Testis (tissue), 2 donors: ENCODE measurements at regions not wholly inside any gene's neighbourhood (a gene's known extent, or its start where the extent isn't known, plus 50 kb on each side); places are given as distances from the start of the nearest gene placed in this dataset.

Experiments
- DNase-seq: peaks from one replicate; pipeline ENCODE4 v3.0.0-alpha.2; 2019
- H3K27ac ChIP-seq, 2 donors: fragments of 200-600 bp; sonication (generic); one replicate each; pipeline ENCODE4 v1.5.1; 2019
- H3K27me3 ChIP-seq: fragments of 200-600 bp; sonication (generic); one replicate; pipeline ENCODE4 v1.5.1; 2019
- H3K36me3 ChIP-seq: fragments of 200-600 bp; sonication (generic); one replicate; pipeline ENCODE4 v1.5.1; 2017; ENCODE audit warnings: low read depth; ENCODE audit errors: missing control alignments
- H3K4me1 ChIP-seq: fragments of 200-600 bp; sonication (generic); one replicate; pipeline ENCODE4 v1.5.1; 2019
- H3K4me3 ChIP-seq, 2 donors: fragments of 200-600 bp; sonication (generic); one replicate each; pipeline ENCODE4 v1.5.1; 2017 to 2019
- H3K9me3 ChIP-seq: fragments of 200-600 bp; sonication (generic); one replicate; pipeline ENCODE4 v1.5.1; 2017
- CTCF ChIP-seq, 3 experiments: fragments of 450-650 bp in 2 of 3; fragments of 200-600 bp in 1 of 3; sonication (generic) in 1 of 3; IDR thresholded peaks; one replicate each; pipeline ENCODE4 v1.5.1; 2016 to 2019; ENCODE audit warnings: antibody characterized with exemption in 3 of 3, mild to moderate bottlenecking in 2 of 3, moderate library complexity in 1 of 3
- POLR2A ChIP-seq: fragments of 450-650 bp; IDR thresholded peaks from one replicate; pipeline ENCODE4 v1.6.1; 2017; ENCODE audit warnings: antibody characterized with exemption, mild to moderate bottlenecking, moderate library complexity
- WGBS, 2 donors: methylation state at CpG; one replicate each; pipeline ENCODE4 v1.1.5; 2018; 5-methylcytosine and 5-hydroxymethylcytosine counted together
- intact Hi-C: fragments of 100-400 bp; cut with DNase I; formaldehyde crosslinking; loops from one replicate; pipeline ENCODE4 v1.15.1; 2023; ENCODE audit warnings: low total_unique reads

- DNase-seq: no peak
- Histone ChIP-seq H3K27me3 (no peaks in the 10 kb centered on the region), H3K4me1 (no peaks in the 10 kb centered on the region), H3K9me3 (no peaks in the 10 kb centered on the region), H3K27ac (no peak overlapping the region), H3K36me3 (no peaks in the 10 kb centered on the region), H3K4me3 (no peak overlapping the region)
- TF ChIP-seq CTCF (IDR thresholded peaks at IDR 0.05) (no peak), POLR2A (no peak)
- intact Hi-C loops: no loop called here
- 75 to 80% methylated on average over 5 of the region's 5 CpGs for WGBS, 2 donors
These were observed 222.7 kb upstream of the HTR2C start for GRCh38 chrX:114361076-114361725.

DNA sequence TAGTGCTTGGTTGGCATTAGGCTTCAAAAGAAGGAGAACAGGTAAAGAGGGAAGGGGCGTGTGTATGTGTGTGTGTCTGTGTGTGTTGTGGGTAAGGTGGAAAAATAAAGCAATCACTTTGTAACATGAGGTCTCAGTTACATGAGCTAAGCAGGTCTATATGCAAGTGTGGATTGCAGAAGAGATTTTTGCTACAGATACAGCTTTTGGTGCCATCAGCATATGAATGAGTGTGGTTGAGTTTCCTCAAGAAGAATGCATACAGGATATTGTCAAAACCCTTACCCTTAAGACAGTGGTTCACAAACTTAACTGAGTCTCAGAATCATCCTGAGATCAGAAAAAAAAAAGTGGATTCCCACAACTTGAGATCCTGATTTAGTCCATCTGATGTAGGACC is 220.5 kb upstream of the HTR2C start:
- intact Hi-C loops: no loop called here
- Histone ChIP-seq H3K4me3 (no peak overlapping the region), H3K27ac (no peak overlapping the region), H3K9me3 (no peaks in the 10 kb centered on the region), H3K27me3 (no peaks in the 10 kb centered on the region), H3K36me3 (no peaks in the 10 kb centered on the region), H3K4me1 (no peaks in the 10 kb centered on the region)
- 88 to 94% methylated on average over 1 of the region's 1 CpG for WGBS, 2 donors
- no peak for TF ChIP-seq POLR2A
- no peak for TF ChIP-seq CTCF (IDR thresholded peaks at IDR 0.05)
- DNase-seq: no peak

GRCh38 chrX:114365065-114365834 is 218.6 kb upstream of the HTR2C start:
- Histone ChIP-seq H3K36me3 (no peaks in the 10 kb centered on the region), H3K4me3 (no peak overlapping the region), H3K27me3 (no peaks in the 10 kb centered on the region), H3K9me3 (no peaks in the 10 kb centered on the region), H3K4me1 (no peaks in the 10 kb centered on the region), H3K27ac (no peak overlapping the region)
- no peak for DNase-seq
- TF ChIP-seq POLR2A (no peak), CTCF (IDR thresholded peaks at IDR 0.05) (no peak)
- 82 to 84% methylated on average over 5 of the region's 5 CpGs for WGBS, 2 donors
- intact Hi-C loops: no loop called here

- H3K27me3 ChIP-seq: no peaks in the 10 kb centered on the region
- H3K27ac ChIP-seq: no peak overlapping the region
- no peaks in the 10 kb centered on the region for H3K4me1 ChIP-seq
- H3K4me3 ChIP-seq: no peak overlapping the region
- intact Hi-C loops: no loop called here
- TF ChIP-seq CTCF (IDR thresholded peaks at IDR 0.05) (no peak), POLR2A (no peak)
- 79 to 83% methylated on average over 2 of the region's 2 CpGs for WGBS, 2 donors
- no peak for DNase-seq
- no peaks in the 10 kb centered on the region for H3K9me3 ChIP-seq
- H3K36me3 ChIP-seq: no peaks in the 10 kb centered on the region
These were observed 210.9 kb upstream of the HTR2C start for GRCh38 chrX:114372937-114373336.
